Subcutaneous abdominal adipose tissue (tissue), 5 donors: ENCODE measurements at regions not wholly inside any gene's neighbourhood (a gene's known extent, or its start where the extent isn't known, plus 50 kb on each side); places are given as distances from the start of the nearest gene placed in this dataset.

Experiments used
- H3K27ac ChIP-seq: one replicate; pipeline ENCODE4 v1.7.0; 2013; ENCODE audit warnings: low read depth, mild to moderate bottlenecking, inconsistent platforms, low read length, moderate library complexity
- H3K27me3 ChIP-seq, 5 donors: one replicate each; pipeline ENCODE4 v1.7.0; 2013; ENCODE audit warnings: low read length in 5 of 5, inconsistent platforms in 1 of 5; ENCODE audit not compliant: control insufficient read depth in 5 of 5, insufficient read depth in 4 of 5
- H3K36me3 ChIP-seq, 5 donors: one replicate each; pipeline ENCODE4 v1.7.0; 2013; ENCODE audit warnings: low read length in 5 of 5; ENCODE audit not compliant: control insufficient read depth in 5 of 5, insufficient read depth in 5 of 5
- H3K4me1 ChIP-seq, 5 donors: one replicate each; pipeline ENCODE4 v1.7.0; 2013; ENCODE audit warnings: low read length in 5 of 5, mild to moderate bottlenecking in 3 of 5, moderate library complexity in 1 of 5; ENCODE audit not compliant: control insufficient read depth in 5 of 5, insufficient read depth in 5 of 5
- H3K4me3 ChIP-seq, 5 donors: one replicate each; pipeline ENCODE4 v1.7.0; 2013; ENCODE audit warnings: low read length in 5 of 5, low read depth in 1 of 5
- H3K9ac ChIP-seq, 5 donors: one replicate each; pipeline ENCODE4 v1.7.0; 2013; ENCODE audit warnings: low read length in 5 of 5, mild to moderate bottlenecking in 4 of 5, moderate library complexity in 3 of 5
- H3K9me3 ChIP-seq, 5 donors: one replicate each; pipeline ENCODE4 v1.7.0; 2013; ENCODE audit warnings: low read length in 5 of 5; ENCODE audit not compliant: control insufficient read depth in 5 of 5
- donor health status: healthy.
- donor health status: healthy.
- donor health status: healthy.
- donor health status: healthy.
- donor health status: healthy.

- Histone ChIP-seq H3K27me3 (no peaks in the 10 kb centered on the region), H3K27ac (no peak overlapping the region), H3K9me3 (peaks cover 0 to 4% (median 0%) of the 10 kb centered on the region in 5 donors), H3K9ac (no peak overlapping the region), H3K4me3 (no peak overlapping the region), H3K4me1 (no peaks in the 10 kb centered on the region), H3K36me3 (no peaks in the 10 kb centered on the region)
Observed at GRCh38 chr16:77668201-77668600, 54.1 kb upstream of the NUDT7 start.

GRCh38 chr16:77669057-77669456 is 53.3 kb upstream of the NUDT7 start:
- Histone ChIP-seq H3K36me3 (no peaks in the 10 kb centered on the region), H3K9me3 (no peaks in the 10 kb centered on the region), H3K4me3 (no peak overlapping the region), H3K27me3 (no peaks in the 10 kb centered on the region), H3K27ac (no peak overlapping the region), H3K9ac (no peak overlapping the region), H3K4me1 (no peaks in the 10 kb centered on the region)
